ENCODE measurements at regions not wholly inside any gene's neighbourhood (a gene's known extent, or its start where the extent isn't known, plus 50 kb on each side); places are given as distances from the start of the nearest gene placed in this dataset.

- H3K4me3 ChIP-seq = no peak overlapping the region
- H3K27ac ChIP-seq (replicated peaks in 1 of 4) = no peak overlapping the region
- peaks cover 0 to 45% (median 0%) of the 10 kb centered on the region in 4 donors for H3K27me3 ChIP-seq
- H3K36me3 ChIP-seq = no peaks in the 10 kb centered on the region
- intact Hi-C loops (cut with DNase I) = no loop called here
- no peaks in the 10 kb centered on the region for H3K4me1 ChIP-seq
- 64% methylated on average over 18 of the region's 18 CpGs for WGBS
- DNase-seq (ENCODE audit: extremely low spot score) = no peak
- no peak for TF ChIP-seq EP300 (IDR thresholded peaks at IDR 0.05)
- H3K9me3 ChIP-seq = peaks cover 0 to 9% (median 0%) of the 10 kb centered on the region in 4 donors
Measured at GRCh38 chr1:4422504-4423289, 231.7 kb upstream of the AJAP1 start.

- Histone ChIP-seq H3K4me3 (no peak overlapping the region), H3K9me3 (peaks cover 0 to 9% (median 0%) of the 10 kb centered on the region in 4 donors), H3K4me1 (no peaks in the 10 kb centered on the region), H3K36me3 (no peaks in the 10 kb centered on the region), H3K27ac (replicated peaks in 1 of 4) (no peak overlapping the region), H3K27me3 (peaks cover 0 to 42% (median 0%) of the 10 kb centered on the region in 4 donors)
- DNase-seq (ENCODE audit: extremely low spot score) = no peak
- TF ChIP-seq POLR2AphosphoS5 (IDR thresholded peaks at IDR 0.05) (no peak), EP300 (IDR thresholded peaks at IDR 0.05) (no peak)
- intact Hi-C loops (cut with DNase I) = no loop called here
- 86% methylated on average over 8 of the region's 8 CpGs for WGBS
Measured at GRCh38 chr1:4424254-4424653, 230.2 kb upstream of the AJAP1 start.

GRCh38 chr1:4424766-4425165, 229.6 kb upstream of the AJAP1 start:
- H3K27ac ChIP-seq (replicated peaks in 1 of 4) = no peak overlapping the region
- peaks cover 0 to 42% (median 0%) of the 10 kb centered on the region in 4 donors for H3K27me3 ChIP-seq
- H3K36me3 ChIP-seq = no peaks in the 10 kb centered on the region
- H3K9me3 ChIP-seq = peaks cover 0 to 4% (median 0%) of the 10 kb centered on the region in 4 donors
- no peaks in the 10 kb centered on the region for H3K4me1 ChIP-seq
- no peak for DNase-seq (ENCODE audit: extremely low spot score)
- no peak for TF ChIP-seq CTCF (IDR thresholded peaks at IDR 0.05)
- no peak for TF ChIP-seq POLR2A (IDR thresholded peaks at IDR 0.05; ENCODE audit: low read depth)
- no peak for TF ChIP-seq EP300 (IDR thresholded peaks at IDR 0.05)
- TF ChIP-seq POLR2AphosphoS5 (IDR thresholded peaks at IDR 0.05) = no peak
- intact Hi-C loops (cut with DNase I) = no loop called here
- no peak overlapping the region for H3K4me3 ChIP-seq
- WGBS = 91% methylated on average over 10 of the region's 10 CpGs

- Histone ChIP-seq H3K27ac (replicated peaks in 1 of 4) (no peak overlapping the region), H3K4me3 (no peak overlapping the region), H3K9me3 (no peaks in the 10 kb centered on the region), H3K27me3 (peaks cover 0 to 36% (median 0%) of the 10 kb centered on the region in 4 donors), H3K4me1 (no peaks in the 10 kb centered on the region), H3K36me3 (no peaks in the 10 kb centered on the region)
- WGBS = 75% methylated on average over 11 of the region's 11 CpGs
- no peak for TF ChIP-seq POLR2AphosphoS5 (IDR thresholded peaks at IDR 0.05)
- TF ChIP-seq POLR2A (IDR thresholded peaks at IDR 0.05; ENCODE audit: low read depth) = no peak
- TF ChIP-seq EP300 (IDR thresholded peaks at IDR 0.05) = no peak
- TF ChIP-seq CTCF (IDR thresholded peaks at IDR 0.05) = no peak
- intact Hi-C loops (cut with DNase I) = no loop called here
- DNase-seq (ENCODE audit: extremely low spot score) = no peak
Measured at GRCh38 chr1:4425892-4426291, 228.5 kb upstream of the AJAP1 start.

- DNase-seq (ENCODE audit: extremely low spot score) = no peak
- H3K4me3 ChIP-seq = no peak overlapping the region
- no peaks in the 10 kb centered on the region for H3K9me3 ChIP-seq
- no peaks in the 10 kb centered on the region for H3K4me1 ChIP-seq
- no peaks in the 10 kb centered on the region for H3K36me3 ChIP-seq
- H3K27ac ChIP-seq (replicated peaks in 1 of 4) = no peak overlapping the region
- H3K27me3 ChIP-seq = peaks cover 0 to 20% (median 0%) of the 10 kb centered on the region in 4 donors
- intact Hi-C loops (cut with DNase I) = no loop called here
- TF ChIP-seq POLR2A (IDR thresholded peaks at IDR 0.05; ENCODE audit: low read depth) = no peak
- TF ChIP-seq POLR2AphosphoS5 (IDR thresholded peaks at IDR 0.05) = no peak
- no peak for TF ChIP-seq CTCF (IDR thresholded peaks at IDR 0.05)
- no peak for TF ChIP-seq EP300 (IDR thresholded peaks at IDR 0.05)
Measured at GRCh38 chr1:4428711-4429110, 225.7 kb upstream of the AJAP1 start.
